ENCODE measurements at regions not wholly inside any gene's neighbourhood (a gene's known extent, or its start where the extent isn't known, plus 50 kb on each side); places are given as distances from the start of the nearest gene placed in this dataset.

DNA sequence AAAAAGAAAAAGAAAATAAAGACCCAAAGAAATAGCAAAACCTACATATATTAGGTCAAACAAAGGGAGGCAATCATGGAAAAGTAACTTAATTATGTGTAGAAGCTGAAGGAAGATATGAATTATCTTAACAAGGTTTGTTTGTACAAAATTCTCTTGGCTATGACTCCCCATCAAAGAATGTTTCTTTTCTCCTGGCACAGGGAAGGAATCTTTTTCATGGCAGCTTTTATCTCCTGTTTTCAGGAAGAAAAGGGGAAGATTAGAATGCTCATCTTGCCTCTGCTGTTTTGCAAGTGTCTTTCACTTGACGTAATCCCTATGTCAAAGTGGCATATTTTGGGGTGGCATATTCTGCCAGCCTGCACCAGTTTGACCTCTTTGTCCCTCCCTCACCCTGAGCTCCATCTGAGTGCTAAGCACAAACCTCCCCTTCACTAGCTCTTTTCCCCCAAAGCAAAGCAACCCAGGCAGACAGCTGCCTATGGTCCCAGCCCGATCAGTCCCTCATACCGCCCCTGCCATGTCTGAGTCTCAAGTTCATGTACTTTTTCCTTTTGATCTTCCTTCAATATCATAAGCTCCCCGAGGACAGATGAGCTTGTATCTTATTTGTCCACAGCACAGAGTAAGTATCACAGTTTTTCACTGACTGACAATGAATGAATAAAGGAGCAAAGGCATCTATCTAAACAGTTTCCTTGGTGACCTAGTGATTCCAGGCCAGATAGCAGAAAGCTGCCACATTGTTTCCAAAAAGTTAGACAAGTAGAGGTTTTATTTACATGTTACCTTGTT lies 242.8 kb upstream of the ANKRD55 start:
- Histone ChIP-seq H3K27ac (no peak overlapping the region), H3K4me1 (peaks cover 0 to 7% of the 10 kb centered on the region in 2 donors), H3K4me3 (no peak overlapping the region), H3K27me3 (no peaks in the 10 kb centered on the region), H3K9me3 (no peaks in the 10 kb centered on the region), H3K36me3 (no peaks in the 10 kb centered on the region)
- no peak for DNase-seq
- intact Hi-C loops (cut with DNase I; ENCODE audit: low total_unique reads) = no loop called here
- no peak for TF ChIP-seq CTCF (IDR thresholded peaks at IDR 0.05)
- no peak for TF ChIP-seq POLR2A (IDR thresholded peaks at IDR 0.05)

- no peaks in the 10 kb centered on the region for H3K4me1 ChIP-seq
- DNase-seq = no peak
- H3K36me3 ChIP-seq = no peaks in the 10 kb centered on the region
- H3K27me3 ChIP-seq = no peaks in the 10 kb centered on the region
- H3K27ac ChIP-seq = no peak overlapping the region
- no peak overlapping the region for H3K4me3 ChIP-seq
- no peaks in the 10 kb centered on the region for H3K9me3 ChIP-seq
- intact Hi-C loops (cut with DNase I; ENCODE audit: low total_unique reads) = no loop called here
- no peak for TF ChIP-seq CTCF (IDR thresholded peaks at IDR 0.05)
- TF ChIP-seq POLR2A (IDR thresholded peaks at IDR 0.05) = no peak
Measured at GRCh38 chr5:56471707-56472106, 238.6 kb upstream of the ANKRD55 start.

GRCh38 chr5:56470007-56470406 lies 236.9 kb upstream of the ANKRD55 start:
- intact Hi-C loops (cut with DNase I; ENCODE audit: low total_unique reads) = no loop called here
- H3K27ac ChIP-seq = no peak overlapping the region
- H3K9me3 ChIP-seq = no peaks in the 10 kb centered on the region
- H3K36me3 ChIP-seq = no peaks in the 10 kb centered on the region
- H3K4me1 ChIP-seq = no peaks in the 10 kb centered on the region
- no peaks in the 10 kb centered on the region for H3K27me3 ChIP-seq
- DNase-seq = no peak
- H3K4me3 ChIP-seq = no peak overlapping the region
- TF ChIP-seq CTCF (IDR thresholded peaks at IDR 0.05) = no peak
- TF ChIP-seq POLR2A (IDR thresholded peaks at IDR 0.05) = no peak

GRCh38 chr5:56468277-56468676 lies 235.1 kb upstream of the ANKRD55 start:
- Histone ChIP-seq H3K36me3 (no peaks in the 10 kb centered on the region), H3K27ac (no peak overlapping the region), H3K4me1 (no peaks in the 10 kb centered on the region), H3K9me3 (no peaks in the 10 kb centered on the region), H3K4me3 (no peak overlapping the region), H3K27me3 (no peaks in the 10 kb centered on the region)
- no peak for TF ChIP-seq CTCF (IDR thresholded peaks at IDR 0.05)
- TF ChIP-seq POLR2A (IDR thresholded peaks at IDR 0.05) = no peak
- intact Hi-C loops (cut with DNase I; ENCODE audit: low total_unique reads) = no loop called here
- DNase-seq = no peak

GRCh38 chr5:56467176-56467717 lies 234.1 kb upstream of the ANKRD55 start:
- Histone ChIP-seq H3K27me3 (no peaks in the 10 kb centered on the region), H3K27ac (no peak overlapping the region), H3K4me1 (no peaks in the 10 kb centered on the region), H3K36me3 (no peaks in the 10 kb centered on the region), H3K9me3 (no peaks in the 10 kb centered on the region), H3K4me3 (no peak overlapping the region)
- intact Hi-C loops (cut with DNase I; ENCODE audit: low total_unique reads) = no loop called here
- TF ChIP-seq CTCF (IDR thresholded peaks at IDR 0.05) = no peak
- no peak for TF ChIP-seq POLR2A (IDR thresholded peaks at IDR 0.05)
- no peak for DNase-seq

Data from uterus (tissue), 3 donors.